Endothelial cell of umbilical vein (primary cell): ENCODE measurements at regions not wholly inside any gene's neighbourhood (a gene's known extent, or its start where the extent isn't known, plus 50 kb on each side); places are given as distances from the start of the nearest gene placed in this dataset.

Source experiments
- CTCF ChIP-seq, 2 donors: IDR thresholded peaks; 1 replicate in 1 of 2; 2 replicates in 1 of 2; pipeline ENCODE4 v1.5.1; 2011; ENCODE audit warnings: low read length in 2 of 2, mild to moderate bottlenecking in 2 of 2, moderate library complexity in 2 of 2, control low read depth in 1 of 2, inconsistent platforms in 1 of 2, low read depth in 1 of 2; ENCODE audit not compliant: insufficient read depth in 1 of 2; ENCODE audit errors: extremely low read depth in 1 of 2
- POLR2AphosphoS5 ChIP-seq: IDR thresholded peaks from 2 replicates; pipeline ENCODE4 v1.6.1; 2012; ENCODE audit warnings: low read depth, mild to moderate bottlenecking, control low read depth, low read length, moderate library complexity; ENCODE audit not compliant: insufficient read depth

GRCh38 chr1:147451628-147452027 is 89.7 kb upstream of the BCL9 start:
- no peak for TF ChIP-seq CTCF (IDR thresholded peaks at IDR 0.05; ENCODE audit: extremely low read depth in 1 of 2, insufficient read depth in 1 of 2, low read depth in 1 of 2, low read length in 2 of 2)
- TF ChIP-seq POLR2AphosphoS5 = no peak
